CD1c-positive myeloid dendritic cell (primary cell): ENCODE measurements at regions not wholly inside any gene's neighbourhood (a gene's known extent, or its start where the extent isn't known, plus 50 kb on each side); places are given as distances from the start of the nearest gene placed in this dataset.
"Not testable (repeated sequence)": the region's sequence is repeated elsewhere in the genome, so short reads cannot be mapped to it uniquely, and the experiment has no call there.

Experiments
- DNase-seq: peaks from one replicate; pipeline ENCODE4 v3.0.0-alpha.2; 2016; ENCODE audit errors: extremely low spot score

DNA sequence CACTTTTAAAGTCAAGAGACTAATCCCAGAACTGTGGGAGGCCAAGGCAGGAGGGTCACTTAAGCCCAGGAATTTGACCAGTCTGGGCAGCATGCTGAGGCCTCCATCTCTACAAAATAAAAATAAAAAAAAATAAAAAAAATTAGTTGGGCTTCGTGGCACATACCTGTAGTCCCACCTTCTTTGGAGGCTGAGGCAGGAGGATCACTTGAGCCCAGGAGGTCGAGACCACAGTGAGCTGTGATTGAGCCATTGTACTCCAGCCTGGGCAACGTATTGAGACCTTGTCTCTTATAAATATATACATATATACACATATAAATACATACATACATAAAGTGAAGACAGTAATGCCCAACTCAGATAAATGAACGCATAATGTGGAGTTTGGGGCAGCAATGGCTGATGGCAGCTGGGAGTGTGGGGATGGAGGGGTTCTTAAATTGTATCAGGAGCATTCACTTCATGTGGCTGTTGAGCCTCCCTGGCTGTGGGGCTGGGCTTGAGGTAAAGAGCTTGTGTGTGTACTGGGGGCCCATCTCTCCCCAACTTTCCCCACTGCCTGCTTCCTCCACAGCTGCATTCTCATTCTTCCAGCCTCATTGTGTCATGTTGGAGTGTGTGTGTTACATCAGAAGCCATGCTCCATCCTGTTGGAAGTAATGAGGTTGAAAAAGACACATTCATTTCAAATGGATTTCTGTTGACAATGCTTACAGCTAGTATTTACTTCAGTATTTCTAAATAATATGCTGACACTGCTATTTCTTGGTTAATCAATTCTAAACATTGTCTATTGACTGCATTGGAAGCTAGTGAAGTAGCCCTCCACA is 96.5 kb upstream of the HS6ST1 start:
- no peak for DNase-seq

DNA sequence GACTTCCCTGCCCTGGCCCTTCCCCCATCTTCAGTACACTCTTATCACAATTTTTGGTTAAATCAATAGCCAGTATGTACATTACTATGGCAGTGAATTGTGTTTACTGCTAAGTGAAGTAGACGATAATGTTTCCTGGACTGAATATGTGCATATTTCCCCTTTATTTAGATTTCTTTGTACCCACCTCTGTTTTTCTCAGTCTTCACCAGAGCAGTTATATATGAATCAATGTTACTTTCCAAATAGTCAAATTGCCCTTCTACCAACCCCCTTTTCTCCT is 97.1 kb upstream of the HS6ST1 start:
- DNase-seq: no peak

DNA sequence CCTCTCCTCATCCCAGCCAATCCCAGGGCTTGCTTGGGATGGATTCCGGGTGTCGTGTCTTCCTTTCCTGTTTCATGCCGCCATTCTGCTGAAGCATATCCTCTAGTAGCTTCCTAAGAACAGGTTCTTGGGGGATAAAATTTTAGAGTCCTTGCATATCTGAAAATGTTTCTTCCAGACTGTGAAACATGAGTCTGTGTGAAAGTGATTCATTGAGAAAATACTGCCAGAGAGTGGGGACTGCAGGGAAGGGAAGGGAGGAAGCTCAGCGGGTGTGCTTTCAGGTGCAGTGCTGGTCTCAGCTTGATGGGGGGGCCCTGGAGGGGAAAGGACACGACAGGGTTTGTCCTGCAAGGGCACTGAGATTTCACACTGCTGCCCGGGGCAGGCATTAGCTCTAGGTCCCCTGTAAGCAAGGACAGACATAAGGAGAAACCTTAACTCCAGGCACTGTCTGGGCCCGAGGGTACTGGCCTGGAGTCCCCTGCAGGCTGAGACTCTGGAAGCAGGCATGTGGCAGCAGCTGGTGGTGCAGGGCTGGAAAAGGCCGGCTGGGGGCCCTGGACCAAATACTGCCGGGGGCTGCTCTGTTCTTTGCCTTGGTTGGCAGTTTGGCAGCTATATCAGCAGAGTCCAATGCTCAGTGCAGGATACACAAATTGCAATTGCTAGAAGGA is 97.6 kb upstream of the HS6ST1 start:
- no peak for DNase-seq

DNA sequence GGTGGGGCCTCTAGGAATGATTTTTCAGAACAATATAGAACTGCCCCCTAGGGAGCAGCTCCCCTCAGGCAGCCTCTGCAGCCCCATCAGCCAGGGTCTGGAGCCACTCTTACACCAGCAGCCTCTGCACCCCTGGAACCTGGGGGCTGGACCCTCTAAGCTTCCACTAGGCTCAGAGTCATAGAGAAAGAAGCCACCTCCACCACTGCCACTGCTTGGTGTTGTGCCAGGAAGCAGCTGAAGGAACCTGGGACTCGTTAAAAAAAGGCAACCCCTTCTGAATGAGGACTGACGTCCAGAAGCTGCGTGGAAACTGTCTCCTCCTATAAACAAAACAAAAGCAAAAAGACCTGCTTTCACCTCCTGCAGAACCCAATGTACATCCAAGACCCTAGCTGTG is 98.1 kb upstream of the HS6ST1 start:
- no peak for DNase-seq

DNA sequence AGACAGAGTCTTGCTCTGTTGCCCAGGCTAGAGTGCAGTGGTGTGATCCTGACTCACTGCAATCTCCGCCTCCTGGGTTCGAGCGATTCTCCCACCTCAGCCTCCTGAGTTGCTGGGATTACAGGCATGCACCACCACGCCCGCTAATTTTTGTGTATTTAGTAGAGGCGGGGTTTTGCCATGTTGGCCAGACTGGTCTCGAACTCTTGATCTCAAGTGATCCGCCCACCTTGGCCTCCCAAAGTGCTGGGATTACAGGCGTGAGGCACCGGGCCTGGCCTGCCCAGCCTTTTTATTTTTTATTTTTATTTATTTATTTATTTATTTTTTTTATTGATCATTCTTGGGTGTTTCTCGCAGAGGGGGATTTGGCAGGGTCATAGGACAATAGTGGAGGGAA is 98.6 kb upstream of the HS6ST1 start:
- not testable (repeated sequence) for DNase-seq

DNA sequence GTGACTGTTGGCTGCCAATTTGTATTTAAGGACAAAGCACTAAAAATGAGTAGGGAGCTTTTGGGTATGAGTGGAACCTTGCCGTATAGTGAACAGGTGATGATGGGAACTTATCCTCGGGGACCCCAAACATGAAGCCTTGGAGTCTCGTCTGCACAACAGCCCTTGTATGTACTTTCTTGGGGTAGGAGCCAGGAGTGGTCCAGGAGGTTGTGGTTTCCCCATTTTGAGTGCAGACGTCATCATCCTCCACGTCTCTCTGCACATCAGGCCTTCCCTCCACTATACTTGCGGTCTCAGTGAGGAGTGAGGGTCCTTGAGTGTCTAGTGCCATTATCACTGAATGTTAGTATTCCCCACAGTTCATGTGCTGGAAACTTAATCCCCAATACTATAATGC is 101.5 kb upstream of the HS6ST1 start:
- no peak for DNase-seq

DNA sequence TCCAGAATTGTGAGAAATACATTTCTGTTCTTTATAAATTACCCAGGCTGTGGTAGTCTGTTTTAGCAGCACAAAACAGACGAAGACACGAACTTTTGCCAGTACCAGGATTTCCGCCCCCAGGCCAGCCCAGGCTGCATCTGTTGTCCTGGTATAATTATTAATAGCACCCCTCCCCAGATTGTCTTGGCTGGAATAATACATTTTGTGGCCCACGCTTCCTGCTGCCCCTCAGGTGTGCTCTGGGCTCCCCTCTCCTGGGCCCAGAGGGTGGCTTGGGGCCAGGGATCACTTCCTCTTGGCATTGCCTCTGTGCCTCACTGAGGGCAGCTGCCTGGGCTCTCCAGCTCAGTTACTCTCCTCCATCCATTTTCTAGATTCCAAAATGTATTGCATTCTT is 102.1 kb upstream of the HS6ST1 start:
- DNase-seq: no peak

DNA sequence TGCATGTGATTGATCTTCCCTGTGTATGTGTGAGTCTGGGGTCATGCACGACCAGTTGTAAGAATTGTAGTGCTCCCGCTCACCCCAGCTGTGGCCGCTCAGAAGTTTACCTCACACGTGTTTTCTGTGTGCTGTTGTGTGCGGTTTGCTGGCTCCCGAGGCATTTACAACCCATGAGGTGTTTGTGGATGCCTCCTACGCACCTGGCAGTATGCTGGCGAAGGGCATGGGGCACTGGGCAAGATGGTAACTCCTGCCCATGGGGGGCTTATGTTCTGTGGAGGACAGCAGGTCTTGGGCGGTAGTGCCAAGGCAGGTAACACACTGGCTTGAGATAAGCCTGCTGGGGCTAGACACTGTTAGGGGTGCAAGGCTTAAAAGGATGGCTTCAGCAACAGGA is 102.6 kb upstream of the HS6ST1 start:
- no peak for DNase-seq

DNA sequence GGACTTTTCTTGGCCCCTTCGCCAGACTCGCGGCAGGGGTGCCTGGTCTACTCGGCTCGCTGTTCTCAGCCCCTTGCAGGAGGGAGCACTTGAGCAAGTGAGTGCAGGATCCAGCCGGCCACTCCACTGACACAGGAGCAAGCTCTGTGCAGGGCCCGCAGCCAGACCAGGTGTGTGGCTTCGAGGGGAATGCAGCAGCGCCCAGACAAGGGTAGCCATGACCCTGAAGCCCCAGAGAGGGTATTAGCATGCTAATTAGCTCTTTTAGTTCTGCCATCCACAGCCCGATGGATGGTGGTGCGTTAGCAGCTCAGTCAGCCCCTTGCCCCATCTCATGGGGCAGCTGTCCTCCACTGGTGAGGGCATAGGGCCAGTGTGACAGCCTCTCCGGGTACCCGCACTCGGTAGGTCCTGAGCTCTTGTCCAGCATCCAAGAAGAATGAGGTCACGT is 103.2 kb upstream of the HS6ST1 start:
- no peak for DNase-seq

DNA sequence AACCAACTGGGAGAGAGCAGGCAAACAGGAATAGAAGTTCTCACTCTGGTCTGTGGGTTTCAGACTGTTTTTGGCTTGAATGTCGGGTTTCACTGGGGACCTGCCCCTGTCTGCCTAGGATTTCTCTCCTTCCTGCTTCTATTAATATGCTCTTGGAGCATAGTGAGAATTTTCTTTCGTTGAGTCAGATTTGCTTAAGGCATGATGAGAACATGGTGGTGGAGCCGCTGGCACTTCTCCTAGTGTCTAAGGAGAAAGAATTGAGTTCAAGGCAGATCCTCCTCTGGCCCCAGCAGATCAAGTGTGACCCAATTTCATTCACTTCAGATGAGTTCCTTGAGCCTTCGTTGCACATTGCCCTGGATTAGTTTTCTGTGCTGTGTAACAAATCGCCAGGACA is 103.9 kb upstream of the HS6ST1 start:
- DNase-seq: no peak

DNA sequence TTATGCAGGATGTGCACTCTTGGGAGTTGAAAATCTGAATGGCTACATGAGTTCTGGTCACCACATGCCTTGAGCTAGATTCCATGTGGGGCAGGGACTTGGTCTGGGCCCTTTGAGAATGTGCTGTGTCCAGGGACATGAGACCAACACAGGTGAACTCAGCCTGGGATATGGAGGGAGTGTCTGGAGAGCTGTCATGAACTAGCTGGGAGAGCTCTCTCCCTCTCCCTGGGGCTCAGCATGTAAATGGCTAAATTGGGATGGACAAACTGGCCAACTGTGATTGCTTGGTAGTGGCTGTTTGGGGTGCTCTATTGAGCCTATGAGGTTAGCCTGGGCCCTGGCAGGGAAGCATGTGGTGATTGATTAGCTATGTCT is 105.1 kb upstream of the HS6ST1 start:
- DNase-seq: no peak

DNA sequence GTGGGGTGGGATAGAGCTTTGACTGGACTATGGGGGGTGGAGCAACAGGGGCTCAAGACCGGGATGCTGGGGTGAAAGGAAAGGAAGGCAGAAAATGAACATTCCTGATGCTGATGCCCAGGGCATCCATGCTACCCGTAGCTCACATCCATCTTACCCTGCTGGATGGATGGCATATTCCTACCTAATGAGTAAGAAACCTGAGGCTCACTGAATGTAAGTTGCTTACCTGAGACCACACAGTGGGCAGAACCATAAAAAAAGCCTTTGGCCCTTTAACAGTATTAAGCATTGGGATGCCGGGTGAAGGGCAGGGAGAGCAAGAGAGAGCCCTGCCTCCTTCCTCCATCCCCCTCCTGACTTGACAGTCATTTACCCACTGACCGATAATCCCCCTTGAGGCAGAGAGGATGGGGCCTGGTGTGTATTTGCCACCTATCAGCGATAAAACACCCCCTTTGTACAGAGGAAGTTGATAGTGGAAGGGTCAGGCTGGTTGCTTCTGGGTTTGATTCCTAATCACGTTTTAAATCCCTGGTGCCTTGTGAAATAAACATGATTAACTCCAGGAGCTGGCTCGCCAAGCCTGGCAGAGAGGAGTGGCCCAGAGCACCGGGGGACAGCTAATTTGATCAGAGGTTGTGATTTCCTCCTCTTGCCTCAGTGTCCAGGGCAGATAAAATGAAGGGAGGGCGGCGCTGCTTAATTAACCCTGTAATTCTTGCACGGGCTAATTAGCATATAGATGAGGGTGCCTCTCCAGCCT is 105.9 kb upstream of the HS6ST1 start:
- no peak for DNase-seq

DNA sequence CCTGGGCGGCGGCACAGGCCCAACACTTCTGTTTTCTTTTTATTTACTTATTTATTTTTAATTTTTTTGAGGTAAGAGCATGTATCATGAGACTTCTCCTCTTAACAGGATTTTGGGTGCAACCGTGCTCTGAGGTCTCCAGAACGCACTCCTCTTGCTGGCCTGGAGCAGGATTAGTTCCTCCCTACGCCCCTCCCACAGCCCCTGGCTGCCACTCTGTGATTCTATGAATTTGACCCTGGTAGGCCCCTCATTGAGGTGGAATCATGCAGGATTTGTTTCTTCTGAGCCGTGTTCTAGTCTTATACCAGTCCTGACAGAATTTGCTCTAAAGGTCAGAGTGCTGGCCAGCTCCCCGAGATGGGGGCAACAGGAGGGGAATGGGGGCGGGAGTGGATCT is 106.5 kb upstream of the HS6ST1 start:
- no peak for DNase-seq

DNA sequence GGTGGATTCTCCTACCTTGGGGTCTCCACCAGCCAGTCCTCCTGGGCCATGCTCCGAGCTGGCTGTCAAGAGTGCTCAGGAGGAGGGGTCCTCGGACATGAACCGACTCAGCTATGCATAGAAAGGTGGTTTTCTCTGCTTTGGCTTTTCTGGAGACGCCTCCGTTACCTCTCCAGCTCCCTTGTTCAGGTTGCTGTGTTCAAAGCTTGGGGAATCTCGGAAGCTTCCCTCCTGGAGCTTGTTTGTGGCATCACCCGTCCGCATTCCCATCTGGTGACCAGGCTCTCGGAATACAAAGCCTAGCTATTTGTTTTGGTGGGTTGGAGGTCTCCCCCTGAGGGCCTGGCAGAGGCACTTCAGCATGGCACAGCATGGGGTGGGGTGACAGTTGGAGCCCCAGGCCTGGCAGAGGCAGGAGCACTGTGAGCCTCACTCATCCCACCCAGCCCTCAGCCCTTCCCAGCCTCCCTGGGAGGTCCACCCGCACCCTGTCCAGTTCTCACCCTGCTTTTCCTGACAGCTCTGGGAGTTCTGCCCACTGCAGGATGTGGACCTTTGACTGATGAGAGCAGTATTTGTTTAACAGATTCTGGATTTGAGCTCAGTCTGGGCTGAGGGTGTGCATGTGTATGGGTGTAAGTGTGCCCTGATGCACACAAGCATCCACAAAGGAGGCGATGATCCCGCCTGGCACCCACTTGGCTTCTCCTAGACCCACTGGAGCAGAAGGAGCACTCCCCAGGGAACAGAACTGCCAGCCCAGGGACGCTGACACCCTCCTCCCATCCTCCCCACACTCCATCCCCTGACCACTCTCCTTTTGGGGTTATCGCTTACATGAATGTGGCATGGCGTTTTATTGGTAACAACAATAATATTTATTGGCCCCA is 107.3 kb upstream of the HS6ST1 start:
- no peak for DNase-seq

DNA sequence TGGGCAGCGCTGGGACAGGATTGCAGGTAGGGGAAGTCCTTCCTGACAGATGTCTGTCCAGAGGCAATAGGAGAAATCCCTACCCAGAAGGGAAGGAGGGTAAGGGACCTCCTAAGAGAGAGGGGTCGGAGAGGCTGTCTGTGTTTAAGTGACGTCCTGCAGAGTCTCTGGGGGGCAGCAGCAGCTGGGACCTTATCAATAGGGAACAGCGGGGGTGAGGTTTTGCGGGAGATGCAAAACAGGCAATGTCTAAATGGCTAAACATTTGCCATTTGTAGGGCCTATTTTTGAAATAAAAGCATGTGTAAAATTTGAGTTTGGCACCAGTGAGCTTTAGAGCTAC is 108.7 kb upstream of the HS6ST1 start:
- DNase-seq: no peak

DNA sequence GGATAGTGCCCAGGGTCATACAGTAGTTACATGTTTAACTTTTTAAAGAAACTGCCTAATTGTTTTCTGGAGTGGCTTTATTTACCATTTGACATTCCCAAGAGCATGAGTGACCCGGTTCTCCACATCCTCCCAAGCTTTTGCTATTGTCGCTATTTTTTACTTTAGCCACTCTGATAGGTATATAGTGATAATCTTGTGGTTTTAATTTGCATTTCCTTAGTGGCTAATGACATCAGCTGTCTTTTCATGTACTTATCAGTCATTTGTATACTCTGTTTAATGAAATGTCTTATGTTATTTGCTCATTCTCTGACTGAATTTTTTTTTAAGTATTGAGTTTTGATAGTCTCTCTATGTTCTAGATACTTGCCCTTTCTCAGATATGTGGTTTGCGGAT is 109.7 kb upstream of the HS6ST1 start:
- no peak for DNase-seq

DNA sequence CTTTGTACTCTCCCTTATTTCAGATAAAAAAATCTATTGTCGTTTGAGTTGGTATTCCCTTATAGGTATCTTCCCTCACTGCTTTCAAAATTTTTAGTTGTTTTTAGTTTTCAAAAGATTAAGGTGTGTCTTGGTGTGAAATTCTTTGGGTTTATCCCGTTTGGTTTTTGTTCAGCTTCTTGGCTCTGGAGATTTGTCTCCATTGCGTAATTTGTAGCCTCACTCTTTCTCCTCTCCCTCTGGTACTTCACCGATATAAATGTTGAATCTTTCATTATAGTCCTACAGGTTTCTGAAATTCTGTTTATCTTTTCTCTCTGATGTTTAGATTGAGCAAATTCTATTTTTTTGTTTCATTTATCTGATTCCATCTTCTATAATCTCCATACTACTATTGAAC is 113.8 kb upstream of the HS6ST1 start:
- DNase-seq: no peak

DNA sequence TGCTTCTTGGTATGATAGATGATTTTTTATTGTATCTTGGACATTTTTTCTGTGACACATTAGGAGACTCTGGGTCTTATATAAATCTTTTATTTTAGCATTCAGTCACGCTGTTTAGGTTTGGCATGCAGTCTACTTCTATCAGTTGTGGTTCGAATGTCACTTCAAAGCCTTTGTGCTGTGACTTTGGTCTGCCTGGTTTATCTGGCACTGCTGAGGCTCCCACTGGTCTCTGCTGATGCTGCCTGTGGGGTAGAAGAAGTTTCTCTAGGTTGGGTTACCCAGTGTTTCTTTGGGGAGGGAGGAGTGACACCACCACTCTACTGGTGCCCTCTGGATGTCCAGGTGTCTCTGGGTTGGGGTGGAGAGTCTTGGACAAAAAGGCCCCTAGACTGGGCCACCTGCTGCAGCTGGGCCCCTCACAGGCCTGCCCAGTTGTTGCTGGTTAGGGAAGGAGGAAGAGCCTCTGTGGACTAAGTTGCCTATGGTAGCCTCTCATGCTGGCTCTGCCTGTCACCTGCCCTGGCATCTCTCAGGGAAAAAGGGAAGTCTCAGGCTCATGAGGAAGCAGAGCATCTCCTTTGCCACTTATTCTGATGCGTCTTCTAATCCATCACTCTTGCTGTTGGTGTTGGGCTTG is 115.4 kb upstream of the HS6ST1 start:
- DNase-seq: no peak

DNA sequence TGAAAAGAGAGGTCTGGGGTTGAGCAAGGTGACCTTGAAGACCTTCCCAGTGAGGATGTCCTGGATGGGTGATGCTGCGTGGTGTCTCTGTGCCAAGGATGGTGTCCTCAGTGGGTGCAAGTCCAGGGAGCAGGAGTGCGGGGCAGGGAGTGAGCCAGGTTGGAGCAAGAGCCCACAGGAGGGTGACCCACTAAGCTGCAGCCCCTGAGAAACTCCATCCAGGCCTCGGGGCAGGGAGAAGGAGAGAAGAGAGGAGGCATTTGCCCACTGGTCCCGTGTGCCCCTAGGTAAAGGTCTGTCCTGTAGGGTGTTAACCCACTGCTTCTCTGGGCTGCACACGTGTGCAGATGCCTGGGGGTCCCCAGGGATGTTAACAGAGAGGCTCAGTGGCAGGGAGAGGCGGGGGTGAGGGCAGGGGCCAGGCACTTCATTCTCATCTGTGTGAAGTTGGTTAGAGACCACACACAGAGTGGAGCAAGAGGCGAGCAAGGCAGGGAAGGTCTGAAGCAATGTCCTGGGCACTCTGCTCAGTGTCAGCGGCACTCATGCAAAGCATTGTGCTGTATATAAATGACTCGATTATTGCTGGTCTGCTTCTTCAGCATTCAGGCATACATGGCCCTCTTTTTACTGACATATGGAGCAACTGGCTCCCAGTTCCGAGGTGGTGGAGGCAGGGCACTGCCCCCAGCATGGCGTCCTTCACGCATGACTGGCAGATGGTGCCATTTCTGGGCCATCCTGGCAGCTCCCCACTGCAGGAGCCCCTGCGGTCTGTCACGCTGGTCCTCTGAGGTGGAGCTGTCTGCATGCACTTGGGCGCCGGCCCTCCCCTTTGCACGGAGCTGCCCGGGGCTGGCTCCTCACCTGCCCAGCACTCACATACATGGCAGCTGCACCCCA is 117.2 kb upstream of the HS6ST1 start:
- no peak for DNase-seq

DNA sequence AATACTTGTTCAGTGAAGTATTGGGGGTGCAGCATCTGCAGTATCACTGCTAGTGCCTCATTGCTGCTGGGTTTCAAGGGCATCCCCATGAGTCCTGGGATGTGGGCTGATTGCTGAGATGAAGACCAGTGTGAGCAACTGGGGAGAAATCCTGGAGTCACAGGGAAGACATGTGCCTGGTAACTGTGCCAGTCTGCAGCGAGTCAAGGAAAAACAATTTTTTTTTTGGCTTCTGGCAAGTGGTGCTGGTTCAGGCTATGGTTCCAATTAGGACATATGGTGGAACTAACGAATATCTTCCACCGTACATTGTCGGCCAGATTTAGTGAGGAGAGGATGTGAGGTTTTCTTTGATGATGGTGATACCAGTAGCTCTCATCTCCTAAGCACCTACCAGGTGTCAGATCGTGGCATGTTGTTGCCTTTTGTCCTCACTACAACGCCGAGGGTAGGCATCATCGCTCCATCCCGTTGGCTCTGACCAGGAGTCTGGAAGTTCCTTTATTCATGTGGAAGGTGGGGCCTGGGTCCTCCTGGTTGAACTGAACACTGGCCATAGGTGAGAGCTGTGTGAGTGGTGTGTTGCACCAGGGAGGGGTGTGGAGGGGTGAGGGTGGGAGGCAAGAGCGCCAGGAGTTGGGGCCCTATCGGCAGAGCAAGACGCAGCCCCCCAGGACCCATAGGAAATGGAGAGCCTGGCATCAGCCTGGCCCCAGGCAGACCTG is 118.0 kb upstream of the HS6ST1 start:
- no peak for DNase-seq
